K562 (cell line): ENCODE measurements at regions not wholly inside any gene's neighbourhood (a gene's known extent, or its start where the extent isn't known, plus 50 kb on each side); places are given as distances from the start of the nearest gene placed in this dataset.

Source experiments
- ATAC-seq: fragments of 200-7000 bp; cut with Tn5 transposase; 3 replicates; pipeline ENCODE4 v1.9.1; 2020; ENCODE audit warnings: moderate library complexity
- BruUV-seq: library from RNA; stranded (reverse); fragments of 400-500 nt; replicated peaks from 2 replicates; lab custom pipeline; 2021; lab: Mats Ljungman, UMichigan
- CTCF ChIA-PET: fragments of 300-600 bp; formaldehyde crosslinking; extraction: SDS; loops from one replicate; lab custom pipeline; 2021; ENCODE audit warnings: low intra/inter-chr PET ratio; lab: Yijun Ruan, JAX
- POLR2A ChIA-PET: fragments of 300-600, 350-650 bp; sonication (Branson Sonifier 250); formaldehyde crosslinking; extraction: SDS; loops from one replicate; lab custom pipeline; 2021; ENCODE audit warnings: antibody characterized with exemption, inconsistent platforms; lab: Yijun Ruan, JAX
- DNase-seq, 4 experiments: peaks; one replicate each; pipeline versions ENCODE4 v3.0.0 to v3.0.0-alpha.2; 2011 to 2018; ENCODE audit warnings: low spot score in 3 of 4, mixed read lengths in 3 of 4; ENCODE audit errors: extremely low read depth in 1 of 4
- FAIRE-seq: peaks from 2 replicates; lab custom pipeline; 2011; peaks lifted over from hg19 to GRCh38; lab: Jason Lieb, UNC
- H2AFZ ChIP-seq: 2 replicates; pipeline ENCODE4 v1.6.0; 2011; ENCODE audit warnings: low read depth, low read length, control low read depth, inconsistent platforms
- H3K27ac ChIP-seq: fragments of 200-600 bp; 3 replicates; pipeline ENCODE4 v1.8.0; 2011; ENCODE audit warnings: low read depth, mild to moderate bottlenecking, control low read depth, inconsistent platforms, low read length, moderate library complexity, mixed read lengths; ENCODE audit errors: extremely low read depth
- H3K27me3 ChIP-seq, 2 experiments: fragments of 300-600 bp in 1 of 2; 2 replicates in 1 of 2; 3 replicates in 1 of 2; pipeline versions ENCODE4 v1.6.0 to v1.8.0; 2011; ENCODE audit warnings: inconsistent platforms in 2 of 2, low read length in 2 of 2, mild to moderate bottlenecking in 1 of 2, mixed read lengths in 1 of 2, moderate library complexity in 1 of 2; ENCODE audit not compliant: control insufficient read depth in 2 of 2, insufficient read depth in 2 of 2
- H3K36me3 ChIP-seq: fragments of 300-600 bp; 3 replicates; pipeline ENCODE4 v1.8.0; 2011; ENCODE audit warnings: mild to moderate bottlenecking, low read length, inconsistent platforms; ENCODE audit not compliant: control insufficient read depth, insufficient read depth
- H3K4me1 ChIP-seq, 2 experiments: fragments of 200-600 bp in 1 of 2; replicated peaks in 1 of 2; 2 replicates in 1 of 2; 3 replicates in 1 of 2; pipeline versions ENCODE4 v1.5.1 to v1.8.0; 2011; ENCODE audit warnings: inconsistent platforms in 2 of 2, low read length in 2 of 2, mild to moderate bottlenecking in 1 of 2, mixed read lengths in 1 of 2, moderate library complexity in 1 of 2; ENCODE audit not compliant: control insufficient read depth in 2 of 2, insufficient read depth in 2 of 2
- H3K4me2 ChIP-seq: 2 replicates; pipeline ENCODE4 v1.6.1; 2011; ENCODE audit warnings: low read length, control low read depth, inconsistent platforms, mixed read lengths; ENCODE audit not compliant: insufficient read depth
- H3K4me3 ChIP-seq: fragments of 200-600 bp; sonication (generic), shearing (Covaris generic); 2 replicates; pipeline ENCODE4 v1.5.1; 2016; ENCODE audit warnings: control low read depth, inconsistent platforms
- H3K79me2 ChIP-seq: fragments of 200-600 bp; 3 replicates; pipeline ENCODE4 v1.8.0; 2011; ENCODE audit warnings: low read length, inconsistent platforms; ENCODE audit not compliant: control insufficient read depth, insufficient read depth
- H3K9ac ChIP-seq, 2 experiments: 2 replicates each; pipeline versions ENCODE4 v1.6.0 to v1.6.1; 2011; ENCODE audit warnings: low read depth in 2 of 2, low read length in 2 of 2, control low read depth in 1 of 2, inconsistent platforms in 1 of 2, mild to moderate bottlenecking in 1 of 2, mixed read lengths in 1 of 2; ENCODE audit not compliant: insufficient read depth in 1 of 2
- H3K9me1 ChIP-seq: one replicate; pipeline ENCODE4 v1.6.0; 2011; ENCODE audit warnings: inconsistent platforms, mild to moderate bottlenecking, low read length, moderate library complexity; ENCODE audit not compliant: control insufficient read depth, insufficient read depth
- H3K9me3 ChIP-seq: replicated peaks from 2 replicates; pipeline ENCODE4 v1.5.1; 2011; ENCODE audit warnings: low read depth, low read length, inconsistent platforms; ENCODE audit not compliant: control insufficient read depth, insufficient read depth
- H4K20me1 ChIP-seq: replicated peaks from 2 replicates; pipeline ENCODE4 v1.6.1; 2011; ENCODE audit warnings: low read length, inconsistent platforms, mixed read lengths; ENCODE audit not compliant: control insufficient read depth, insufficient read depth
- BRD9 ChIP-seq: fragments of 450-650 bp; IDR thresholded peaks from 2 replicates; pipeline ENCODE4 v1.6.1; 2018; ENCODE audit warnings: low read depth; ENCODE audit not compliant: partially characterized antibody
- C11orf30 ChIP-seq: fragments of 450-650 bp; IDR thresholded peaks from 2 replicates; pipeline ENCODE4 v1.6.1; 2016; ENCODE audit warnings: low read depth, mild to moderate bottlenecking
- CEBPZ ChIP-seq: fragments of 150-350 bp; IDR thresholded peaks from 2 replicates; pipeline ENCODE4 v1.6.1; 2014; ENCODE audit warnings: low read depth, mild to moderate bottlenecking, low read length, borderline replicate concordance
- FIP1L1 ChIP-seq: fragments of 200-400 bp; formaldehyde crosslinking; IDR thresholded peaks from 2 replicates; pipeline ENCODE4 v1.6.1; 2018; ENCODE audit warnings: mild to moderate bottlenecking, low read depth, low read length; ENCODE audit not compliant: poor library complexity, severe bottlenecking
- FOXJ2 ChIP-seq: fragments of 200-800 bp; sonication (Bioruptor generic); IDR thresholded peaks from 2 replicates; pipeline ENCODE4 v1.6.1; 2016; ENCODE audit warnings: missing genetic modification characterization, missing compliant biosample characterization
- HMG20A ChIP-seq: fragments of 450-650 bp; formaldehyde crosslinking; conservative IDR thresholded peaks from 2 replicates; pipeline ENCODE4 v1.4.0; 2020; ENCODE audit warnings: mild to moderate bottlenecking, mixed read lengths
- LCOR ChIP-seq: sonication (generic); formaldehyde crosslinking; IDR thresholded peaks from 2 replicates; pipeline ENCODE4 v1.8.0; 2022; ENCODE audit warnings: mild to moderate bottlenecking, missing genetic modification reagents
- MCM3 ChIP-seq: fragments of 450-650 bp; IDR thresholded peaks from 2 replicates; pipeline ENCODE4 v1.6.1; 2016
- MITF ChIP-seq: IDR thresholded peaks from 2 replicates; pipeline ENCODE4 v1.6.1; 2014; ENCODE audit warnings: antibody characterized with exemption
- MTF1 ChIP-seq: fragments of 250-450 bp; sonication (Bioruptor Pico); IDR thresholded peaks from 2 replicates; pipeline ENCODE4 v1.9.0; 2021; ENCODE audit warnings: moderate library complexity, mild to moderate bottlenecking, inconsistent platforms, borderline replicate concordance
- RFX7 ChIP-seq: fragments of 250-450 bp; sonication (Bioruptor Pico); IDR thresholded peaks from 2 replicates; pipeline ENCODE4 v1.5.1; 2021; ENCODE audit warnings: mild to moderate bottlenecking
- SFPQ ChIP-seq: fragments of 200-400 bp; formaldehyde crosslinking; IDR thresholded peaks from 2 replicates; pipeline ENCODE4 v1.6.1; 2017; ENCODE audit warnings: mild to moderate bottlenecking, low read depth, low read length, moderate library complexity
- SRSF3 ChIP-seq: fragments of 200-400 bp; formaldehyde crosslinking; IDR thresholded peaks from 2 replicates; pipeline ENCODE4 v1.6.1; 2016; ENCODE audit warnings: mild to moderate bottlenecking, low read length, moderate library complexity; ENCODE audit not compliant: insufficient read depth
- ZBTB8A ChIP-seq: fragments of 450-650 bp; IDR thresholded peaks from 2 replicates; pipeline ENCODE4 v1.6.1; 2018; ENCODE audit warnings: mild to moderate bottlenecking, moderate library complexity; ENCODE audit not compliant: partially characterized antibody
- ZC3H8 ChIP-seq: fragments of 450-650 bp; IDR thresholded peaks from 2 replicates; pipeline ENCODE4 v1.6.1; 2017
- ZNF165 ChIP-seq: fragments of 250-450 bp; sonication (Bioruptor Pico); IDR thresholded peaks from 2 replicates; pipeline ENCODE4 v1.4.0; 2020; ENCODE audit warnings: borderline replicate concordance
- ZNF408 ChIP-seq: fragments of 250-450 bp; sonication (Bioruptor Pico); IDR thresholded peaks from 2 replicates; pipeline ENCODE4 v1.4.0; 2020; ENCODE audit warnings: low read depth, mild to moderate bottlenecking, moderate library complexity
- ZNF644 ChIP-seq: fragments of 200-800 bp; sonication (Bioruptor generic); IDR thresholded peaks from 2 replicates; pipeline ENCODE4 v1.6.1; 2016; ENCODE audit warnings: low read depth, missing genetic modification characterization, missing compliant biosample characterization
- ZNF699 ChIP-seq: fragments of 250-450 bp; sonication (Bioruptor Pico); IDR thresholded peaks from 2 replicates; pipeline ENCODE4 v1.8.0; 2021; ENCODE audit warnings: mild to moderate bottlenecking, moderate library complexity; ENCODE audit not compliant: insufficient replicate concordance
- in situ Hi-C: fragments of 300-500 bp; cut with MboI; formaldehyde crosslinking; loops from 4 replicates; pipeline ENCODE4 v1.15.0; 2018; ENCODE audit warnings: inconsistent platforms, mixed read lengths
- intact Hi-C: fragments of 100-400 bp; cut with micrococcal nuclease; formaldehyde crosslinking; loops from 2 replicates; pipeline ENCODE4 v1.14.2; 2022

GRCh38 chrX:42021058-42021457 lies 97.7 kb upstream of the CASK start:
- Histone ChIP-seq H3K79me2 (no peaks in the 10 kb centered on the region), H2AFZ (no peak overlapping the region), H3K9me1 (no peaks in the 10 kb centered on the region), H3K9me3 (no peaks in the 10 kb centered on the region), H3K9ac (no peak overlapping the region), H3K27me3 (no peaks in the 10 kb centered on the region), H3K27ac (no peak overlapping the region), H3K36me3 (no peaks in the 10 kb centered on the region), H3K4me2 (no peak overlapping the region), H3K4me1 (no peaks in the 10 kb centered on the region), H4K20me1 (no peaks in the 10 kb centered on the region), H3K4me3 (no peak overlapping the region)
- BruUV-seq = no TSS peak
- intact Hi-C loops = no loop called here
- in situ Hi-C loops = no loop called here
- no peak for FAIRE-seq
- DNase-seq = no peak
- ATAC-seq = no peak
- POLR2A ChIA-PET = no interaction called here
- CTCF ChIA-PET = no interaction called here
- TF ChIP-seq ZBTB8A = no peak
- TF ChIP-seq RFX7 (CRISPR knock-in tag) = no peak
- no peak for TF ChIP-seq ZNF699 (CRISPR knock-in tag)
- TF ChIP-seq FIP1L1 = no peak
- TF ChIP-seq ZC3H8 = no peak
- TF ChIP-seq SRSF3 = no peak
- no peak for TF ChIP-seq MITF
- no peak for TF ChIP-seq CEBPZ
- no peak for TF ChIP-seq C11orf30
- TF ChIP-seq HMG20A (CRISPR knock-in tag) = no peak
- no peak for TF ChIP-seq FOXJ2 (tag)
- TF ChIP-seq ZNF165 (CRISPR knock-in tag) = no peak
- TF ChIP-seq ZNF644 (tag) = no peak
- no peak for TF ChIP-seq MCM3
- TF ChIP-seq LCOR (CRISPR knock-in tag) = no peak
- TF ChIP-seq MTF1 (CRISPR knock-in tag) = no peak
- no peak for TF ChIP-seq SFPQ
- no peak for TF ChIP-seq ZNF408 (CRISPR knock-in tag)
- no peak for TF ChIP-seq BRD9
